Endothelial cell of umbilical vein (primary cell): ENCODE measurements at regions not wholly inside any gene's neighbourhood (a gene's known extent, or its start where the extent isn't known, plus 50 kb on each side); places are given as distances from the start of the nearest gene placed in this dataset.

Experiments used
- BruUV-seq: library from RNA; stranded (reverse); fragments of 400-500 nt; replicated peaks from 2 replicates; lab custom pipeline; 2021; lab: Mats Ljungman, UMichigan
- CTCF ChIA-PET: fragments of 300-600, 350-600 bp; sonication (Branson Sonifier 250); formaldehyde crosslinking; loops from one replicate; lab custom pipeline; 2021; ENCODE audit warnings: antibody characterized with exemption, inconsistent platforms; lab: Charles Lee
- POLR2A ChIA-PET: fragments of 300-600, 350-600 bp; sonication (Branson Sonifier 250); formaldehyde crosslinking; loops from one replicate; lab custom pipeline; 2021; ENCODE audit warnings: antibody characterized with exemption, inconsistent platforms; lab: Charles Lee
- DNase-seq: peaks from one replicate; pipeline ENCODE4 v3.0.0-alpha.2; 2011; ENCODE audit warnings: low read depth, low spot score
- FAIRE-seq: peaks from 2 replicates; lab custom pipeline; 2011; peaks lifted over from hg19 to GRCh38; lab: Jason Lieb, UNC
- H2AFZ ChIP-seq: 2 replicates; pipeline ENCODE4 v1.6.0; 2012; ENCODE audit warnings: low read depth, low read length, control low read depth, inconsistent platforms
- H3K27ac ChIP-seq: 2 replicates; pipeline ENCODE4 v1.5.1; 2011; ENCODE audit warnings: low read depth, mild to moderate bottlenecking, control low read depth, low read length, moderate library complexity; ENCODE audit not compliant: insufficient read depth
- H3K27me3 ChIP-seq, 2 experiments: 2 replicates each; pipeline versions ENCODE4 v1.6.0 to v1.6.1; 2011; ENCODE audit warnings: low read length in 2 of 2, mixed read lengths in 1 of 2; ENCODE audit not compliant: control insufficient read depth in 2 of 2, insufficient read depth in 2 of 2
- H3K36me3 ChIP-seq, 2 experiments: 2 replicates in 1 of 2; 3 replicates in 1 of 2; pipeline ENCODE4 v1.5.1; 2011; ENCODE audit warnings: low read length in 2 of 2, mild to moderate bottlenecking in 1 of 2, moderate library complexity in 1 of 2; ENCODE audit not compliant: control insufficient read depth in 2 of 2, insufficient read depth in 2 of 2; ENCODE audit errors: extremely low read depth in 1 of 2
- H3K4me1 ChIP-seq: 3 replicates; pipeline ENCODE4 v1.5.1; 2011; ENCODE audit warnings: mild to moderate bottlenecking, low read length; ENCODE audit not compliant: control insufficient read depth, insufficient read depth; ENCODE audit errors: extremely low read depth
- H3K4me2 ChIP-seq: 2 replicates; pipeline ENCODE4 v1.6.1; 2011; ENCODE audit warnings: low read length, control low read depth, mixed read lengths; ENCODE audit not compliant: insufficient read depth
- H3K4me3 ChIP-seq, 3 experiments: fragments of 200-600 bp in 1 of 3; sonication (generic), shearing (Covaris generic) in 1 of 3; replicated peaks in 1 of 3; 2 replicates each; pipeline ENCODE4 v1.5.1; 2011 to 2016; ENCODE audit warnings: control low read depth in 3 of 3, low read length in 3 of 3, mild to moderate bottlenecking in 2 of 3, inconsistent platforms in 1 of 3, low read depth in 1 of 3, moderate library complexity in 1 of 3; ENCODE audit not compliant: insufficient read depth in 1 of 3
- H3K79me2 ChIP-seq: 2 replicates; pipeline ENCODE4 v1.6.0; 2012; ENCODE audit warnings: low read length, inconsistent platforms; ENCODE audit not compliant: control insufficient read depth, insufficient read depth
- H3K9ac ChIP-seq: replicated peaks from 2 replicates; pipeline ENCODE3; 2011; ENCODE audit warnings: low read length, control low read depth; ENCODE audit not compliant: insufficient read depth; ENCODE audit errors: extremely low read depth
- H3K9me1 ChIP-seq: replicated peaks from 3 replicates; pipeline ENCODE4 v1.6.0; 2011; ENCODE audit warnings: mild to moderate bottlenecking, low read length; ENCODE audit not compliant: control insufficient read depth, insufficient read depth; ENCODE audit errors: extremely low read depth
- H3K9me3 ChIP-seq: replicated peaks from 2 replicates; pipeline ENCODE4 v1.5.1; 2012; ENCODE audit warnings: low read length, inconsistent platforms; ENCODE audit not compliant: control insufficient read depth, insufficient read depth
- H4K20me1 ChIP-seq: replicated peaks from 2 replicates; pipeline ENCODE3; 2011; ENCODE audit warnings: mild to moderate bottlenecking, low read length; ENCODE audit not compliant: control insufficient read depth, insufficient read depth; ENCODE audit errors: extremely low read depth
- CTCF ChIP-seq, 2 donors: IDR thresholded peaks; 1 replicate in 1 of 2; 2 replicates in 1 of 2; pipeline ENCODE4 v1.5.1; 2011; ENCODE audit warnings: low read length in 2 of 2, mild to moderate bottlenecking in 2 of 2, moderate library complexity in 2 of 2, control low read depth in 1 of 2, inconsistent platforms in 1 of 2, low read depth in 1 of 2; ENCODE audit not compliant: insufficient read depth in 1 of 2; ENCODE audit errors: extremely low read depth in 1 of 2
- EZH2 ChIP-seq: IDR thresholded peaks from 2 replicates; pipeline ENCODE4 v1.6.1; 2012; ENCODE audit warnings: borderline replicate concordance, low read depth, mild to moderate bottlenecking, moderate library complexity, low read length, inconsistent platforms; ENCODE audit not compliant: severe bottlenecking
- FOS ChIP-seq: IDR thresholded peaks from 2 replicates; pipeline ENCODE4 v1.6.1; 2011; ENCODE audit warnings: mild to moderate bottlenecking, low read length, moderate library complexity, borderline replicate concordance; ENCODE audit not compliant: insufficient read depth
- GATA2 ChIP-seq: IDR thresholded peaks from 2 replicates; pipeline ENCODE4 v1.7.0; 2011; ENCODE audit warnings: low read depth, mild to moderate bottlenecking, moderate library complexity, mixed read lengths, low read length; ENCODE audit not compliant: insufficient read length, insufficient read depth
- JUN ChIP-seq: IDR thresholded peaks from 2 replicates; pipeline ENCODE4 v1.6.1; 2011; ENCODE audit warnings: borderline replicate concordance, low read depth; ENCODE audit not compliant: insufficient read length, insufficient read depth
- MAX ChIP-seq: IDR thresholded peaks from 2 replicates; pipeline ENCODE4 v1.6.1; 2011; ENCODE audit not compliant: insufficient read depth, insufficient read length
- MYC ChIP-seq: IDR thresholded peaks from one replicate; pipeline ENCODE4 v1.6.1; 2011; ENCODE audit warnings: mild to moderate bottlenecking, low read depth, low read length
- POLR2A ChIP-seq: IDR thresholded peaks from 2 replicates; pipeline ENCODE4 v1.6.1; 2012; ENCODE audit warnings: low read depth, mild to moderate bottlenecking, control low read depth, low read length
- POLR2AphosphoS5 ChIP-seq: IDR thresholded peaks from 2 replicates; pipeline ENCODE4 v1.6.1; 2012; ENCODE audit warnings: low read depth, mild to moderate bottlenecking, control low read depth, low read length, moderate library complexity; ENCODE audit not compliant: insufficient read depth
- dilution Hi-C: fragments of 300-500 bp; cut with MboI; formaldehyde crosslinking; loops from one replicate; pipeline ENCODE4 v1.15.0; 2019; ENCODE audit warnings: low sequenced_read_pairs; ENCODE audit not compliant: extremely low pct_ligation_motif_present
- intact Hi-C: fragments of 100-400 bp; cut with micrococcal nuclease; formaldehyde crosslinking; loops from one replicate; pipeline ENCODE4 v1.10.0; 2022

DNA sequence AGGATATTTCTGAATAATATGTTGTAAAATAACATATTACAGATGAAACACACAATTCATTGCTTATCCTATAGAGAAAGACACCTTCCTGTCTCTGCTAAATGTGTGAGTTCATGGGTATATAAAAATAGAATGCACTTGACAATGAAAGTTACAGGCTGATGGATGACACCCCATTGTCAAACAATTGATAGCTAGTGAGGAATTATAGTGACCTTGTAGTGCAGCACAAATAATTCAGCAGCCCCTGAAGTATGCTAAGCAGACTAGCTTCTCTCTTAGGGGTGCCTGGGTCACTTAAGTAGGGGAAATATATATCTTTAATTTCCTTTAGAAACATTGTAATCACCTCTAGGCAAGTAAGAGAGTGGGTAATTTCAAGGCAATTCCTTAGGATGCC, 826.2 kb downstream of the CDH8 start:
- Histone ChIP-seq H3K9ac (no peak overlapping the region), H3K27me3 (no peaks in the 10 kb centered on the region), H2AFZ (no peak overlapping the region), H3K9me1 (no peaks in the 10 kb centered on the region), H3K4me3 (no peak overlapping the region), H3K36me3 (no peaks in the 10 kb centered on the region), H3K79me2 (no peaks in the 10 kb centered on the region), H3K9me3 (peaks cover 8% of the 10 kb centered on the region), H3K4me2 (no peak overlapping the region), H4K20me1 (no peaks in the 10 kb centered on the region), H3K4me1 (no peaks in the 10 kb centered on the region), H3K27ac (no peak overlapping the region)
- BruUV-seq: no TSS peak
- dilution Hi-C loops (no loop called here), intact Hi-C loops (no loop called here)
- no peak for FAIRE-seq
- DNase-seq: no peak
- ChIA-PET CTCF (no interaction called here), POLR2A (no interaction called here)
- TF ChIP-seq EZH2 (no peak), CTCF (IDR thresholded peaks at IDR 0.05; ENCODE audit: extremely low read depth in 1 of 2, insufficient read depth in 1 of 2, low read depth in 1 of 2, low read length in 2 of 2) (no peak), JUN (no peak), MAX (no peak), FOS (no peak), POLR2AphosphoS5 (no peak), POLR2A (no peak), GATA2 (no peak), MYC (no peak)
